ENCODE measurements at regions not wholly inside any gene's neighbourhood (a gene's known extent, or its start where the extent isn't known, plus 50 kb on each side); places are given as distances from the start of the nearest gene placed in this dataset.

- TF ChIP-seq CTCF (conservative IDR thresholded peaks at IDR 0.05) (no peak), EZH2 (IDR thresholded peaks at IDR 0.05; ENCODE audit: low read depth) (no peak)
Observed at GRCh38 chr6:51098246-51098645, 279.6 kb downstream of the TFAP2B start.
